IMR-90 (cell line): ENCODE measurements at regions not wholly inside any gene's neighbourhood (a gene's known extent, or its start where the extent isn't known, plus 50 kb on each side); places are given as distances from the start of the nearest gene placed in this dataset.

ENCODE experiments used
- ATAC-seq: fragments of 200-7000 bp; cut with Tn5 transposase; 2 replicates; pipeline ENCODE4 v1.9.1; 2020; ENCODE audit warnings: low read depth, mild to moderate bottlenecking, moderate library complexity
- BruUV-seq: library from RNA; stranded (reverse); fragments of 400-500 nt; replicated peaks from 2 replicates; lab custom pipeline; 2021; lab: Mats Ljungman, UMichigan
- CTCF ChIA-PET: fragments of 300-600 bp; formaldehyde crosslinking; extraction: SDS; loops from one replicate; lab custom pipeline; 2021; ENCODE audit warnings: antibody characterized with exemption; lab: Yijun Ruan, JAX
- POLR2A ChIA-PET: fragments of 300-600 bp; sonication (Branson Sonifier 250); formaldehyde crosslinking; loops from one replicate; lab custom pipeline; 2022; ENCODE audit warnings: antibody characterized with exemption; ENCODE audit not compliant: unreplicated experiment; lab: Charles Lee
- DNase-seq: peaks from one replicate; pipeline ENCODE4 v3.0.0; 2013
- H2AFZ ChIP-seq: replicated peaks from 2 replicates; pipeline ENCODE3; 2013; ENCODE audit warnings: low read length, mild to moderate bottlenecking; ENCODE audit not compliant: poor library complexity
- H2AK5ac ChIP-seq: 2 replicates; pipeline ENCODE4 v1.6.1; 2013; ENCODE audit warnings: low read depth, low read length, inconsistent platforms
- H2AK9ac ChIP-seq: replicated peaks from 2 replicates; pipeline ENCODE3; 2013; ENCODE audit warnings: mild to moderate bottlenecking, low read depth, low read length, moderate library complexity; ENCODE audit not compliant: poor library complexity
- H2BK120ac ChIP-seq: 2 replicates; pipeline ENCODE4 v1.6.1; 2013; ENCODE audit warnings: low read depth, low read length, inconsistent platforms
- H2BK15ac ChIP-seq: 3 replicates; pipeline ENCODE4 v1.6.1; 2013; ENCODE audit warnings: low read depth, low read length, inconsistent platforms
- H2BK20ac ChIP-seq: 2 replicates; pipeline ENCODE4 v1.6.1; 2013; ENCODE audit warnings: low read depth, mild to moderate bottlenecking, inconsistent platforms, low read length, moderate library complexity
- H2BK5ac ChIP-seq: 2 replicates; pipeline ENCODE4 v1.6.1; 2013; ENCODE audit warnings: mild to moderate bottlenecking, low read depth, low read length, inconsistent platforms; ENCODE audit not compliant: poor library complexity, severe bottlenecking
- H3K14ac ChIP-seq: replicated peaks from 2 replicates; pipeline ENCODE4 v1.6.1; 2013; ENCODE audit warnings: low read depth, low read length, inconsistent platforms
- H3K18ac ChIP-seq: 2 replicates; pipeline ENCODE4 v1.6.1; 2013; ENCODE audit warnings: low read depth, low read length, control low read depth
- H3K23ac ChIP-seq: 2 replicates; pipeline ENCODE4 v1.6.1; 2013; ENCODE audit warnings: low read depth, low read length, inconsistent platforms
- H3K27ac ChIP-seq: 2 replicates; pipeline ENCODE4 v1.5.1; 2013; ENCODE audit warnings: mild to moderate bottlenecking, control low read depth, low read length; ENCODE audit not compliant: insufficient read depth
- H3K27me3 ChIP-seq: 2 replicates; pipeline ENCODE4 v1.6.1; 2013; ENCODE audit warnings: low read length; ENCODE audit not compliant: control insufficient read depth, insufficient read depth
- H3K36me3 ChIP-seq: 2 replicates; pipeline ENCODE4 v1.6.1; 2013; ENCODE audit warnings: low read length, mixed read lengths; ENCODE audit not compliant: control insufficient read depth, insufficient read depth
- H3K4ac ChIP-seq: 2 replicates; pipeline ENCODE4 v1.6.1; 2013; ENCODE audit warnings: low read depth, low read length, inconsistent platforms
- H3K4me1 ChIP-seq: 2 replicates; pipeline ENCODE4 v1.6.1; 2013; ENCODE audit warnings: low read length, mixed read lengths; ENCODE audit not compliant: control insufficient read depth, insufficient read depth
- H3K4me2 ChIP-seq: 2 replicates; pipeline ENCODE4 v1.6.1; 2013; ENCODE audit warnings: low read depth, mild to moderate bottlenecking, control low read depth, low read length, moderate library complexity
- H3K4me3 ChIP-seq: 2 replicates; pipeline ENCODE4 v1.5.1; 2013; ENCODE audit warnings: low read depth, mild to moderate bottlenecking, control low read depth, low read length, moderate library complexity; ENCODE audit not compliant: insufficient read depth
- H3K56ac ChIP-seq: 2 replicates; pipeline ENCODE4 v1.6.1; 2013; ENCODE audit warnings: low read length, inconsistent platforms; ENCODE audit not compliant: insufficient read depth; ENCODE audit errors: extremely low read depth
- H3K79me1 ChIP-seq, 2 experiments: 2 replicates each; pipeline ENCODE4 v1.6.1; 2013; ENCODE audit warnings: low read length in 2 of 2, inconsistent platforms in 1 of 2, low read depth in 1 of 2
- H3K9ac ChIP-seq: 2 replicates; pipeline ENCODE4 v1.6.1; 2013; ENCODE audit warnings: low read depth, low read length, control low read depth
- H3K9me1 ChIP-seq: 2 replicates; pipeline ENCODE4 v1.6.1; 2013; ENCODE audit warnings: low read length, inconsistent platforms; ENCODE audit not compliant: insufficient read depth
- H3K9me3 ChIP-seq: 2 replicates; pipeline ENCODE4 v1.6.1; 2013; ENCODE audit warnings: low read length; ENCODE audit not compliant: control insufficient read depth, insufficient read depth
- H4K20me1 ChIP-seq: 2 replicates; pipeline ENCODE4 v1.6.1; 2013; ENCODE audit warnings: low read length, inconsistent platforms; ENCODE audit not compliant: insufficient read depth
- H4K5ac ChIP-seq: 2 replicates; pipeline ENCODE4 v1.6.1; 2013; ENCODE audit warnings: mild to moderate bottlenecking, low read depth, low read length, control low read depth
- H4K8ac ChIP-seq, 2 experiments: 2 replicates each; pipeline ENCODE4 v1.6.1; 2013; ENCODE audit warnings: low read depth in 2 of 2, low read length in 2 of 2, control low read depth in 1 of 2, inconsistent platforms in 1 of 2
- H4K91ac ChIP-seq: 2 replicates; pipeline ENCODE4 v1.6.1; 2013; ENCODE audit warnings: low read depth, low read length, inconsistent platforms; ENCODE audit not compliant: insufficient read depth
- BHLHE40 ChIP-seq: fragments of 150-350 bp; IDR thresholded peaks from 2 replicates; pipeline ENCODE4 v1.6.1; 2016; ENCODE audit warnings: mild to moderate bottlenecking, low read depth, low read length
- CEBPB ChIP-seq: IDR thresholded peaks from 2 replicates; pipeline ENCODE4 v1.6.1; 2012; ENCODE audit warnings: low read depth, low read length, improper control_type of control experiment
- CHD1 ChIP-seq: IDR thresholded peaks from 2 replicates; pipeline ENCODE4 v1.6.1; 2012; ENCODE audit warnings: low read depth, low read length, improper control_type of control experiment
- FOS ChIP-seq: fragments of 150-350 bp; IDR thresholded peaks from 2 replicates; pipeline ENCODE4 v1.6.1; 2016; ENCODE audit warnings: low read depth, low read length
- MAFK ChIP-seq: IDR thresholded peaks from 2 replicates; pipeline ENCODE4 v1.6.1; 2012; ENCODE audit warnings: low read depth, low read length, improper control_type of control experiment
- MAZ ChIP-seq: IDR thresholded peaks from 2 replicates; pipeline ENCODE4 v1.6.1; 2012; ENCODE audit warnings: low read depth, mild to moderate bottlenecking, low read length, improper control_type of control experiment, moderate library complexity, borderline replicate concordance
- MXI1 ChIP-seq: IDR thresholded peaks from 2 replicates; pipeline ENCODE4 v1.6.1; 2012; ENCODE audit warnings: low read depth, mild to moderate bottlenecking, low read length, moderate library complexity, borderline replicate concordance
- NFE2L2 ChIP-seq: fragments of 150-350 bp; IDR thresholded peaks from 2 replicates; pipeline ENCODE4 v1.6.1; 2016; ENCODE audit warnings: low read depth, mild to moderate bottlenecking, low read length
- POLR2A ChIP-seq: IDR thresholded peaks from 2 replicates; pipeline ENCODE4 v1.6.1; 2012; ENCODE audit warnings: mild to moderate bottlenecking, low read depth, low read length
- RAD21 ChIP-seq: IDR thresholded peaks from 2 replicates; pipeline ENCODE4 v1.6.1; 2012; ENCODE audit warnings: low read length, improper control_type of control experiment
- RCOR1 ChIP-seq: IDR thresholded peaks from 2 replicates; pipeline ENCODE4 v1.6.1; 2012; ENCODE audit warnings: mild to moderate bottlenecking, low read length, improper control_type of control experiment; ENCODE audit not compliant: insufficient replicate concordance
- RFX5 ChIP-seq: IDR thresholded peaks from 2 replicates; pipeline ENCODE4 v1.8.0; 2012; ENCODE audit warnings: low read depth, mild to moderate bottlenecking, low read length, moderate library complexity
- WGBS, 2 experiments: methylation state at CpG; one replicate each; pipeline versions ENCODE4 v1.1.5 to v1.1.7; 2013; ENCODE audit warnings: missing lambda C conversion rate in 2 of 2; ENCODE audit not compliant: insufficient read length in 1 of 2; ENCODE audit errors: extremely low coverage in 2 of 2; 5-methylcytosine and 5-hydroxymethylcytosine counted together
- dilution Hi-C: fragments of 300-500 bp; cut with HindIII; formaldehyde crosslinking; loops from one replicate; pipeline ENCODE4 v1.14.3; 2018; ENCODE audit warnings: low sequenced_read_pairs; ENCODE audit not compliant: unreplicated experiment
- in situ Hi-C: fragments of 300-500 bp; cut with MboI; formaldehyde crosslinking; loops from 3 replicates; pipeline ENCODE4 v1.14.3; 2019; ENCODE audit warnings: low sequenced_read_pairs, inconsistent platforms, mixed read lengths
- intact Hi-C: fragments of 100-400 bp; cut with micrococcal nuclease; formaldehyde crosslinking; loops from 2 replicates; pipeline ENCODE4 v1.10.0; 2022
- TF ChIP-seq, protein P1 (sequence below): fragments of 150-350 bp; IDR thresholded peaks from 2 replicates; pipeline ENCODE4 v1.6.1; 2017; ENCODE audit warnings: mild to moderate bottlenecking, antibody characterized with exemption, low read length, low read depth

DNA sequence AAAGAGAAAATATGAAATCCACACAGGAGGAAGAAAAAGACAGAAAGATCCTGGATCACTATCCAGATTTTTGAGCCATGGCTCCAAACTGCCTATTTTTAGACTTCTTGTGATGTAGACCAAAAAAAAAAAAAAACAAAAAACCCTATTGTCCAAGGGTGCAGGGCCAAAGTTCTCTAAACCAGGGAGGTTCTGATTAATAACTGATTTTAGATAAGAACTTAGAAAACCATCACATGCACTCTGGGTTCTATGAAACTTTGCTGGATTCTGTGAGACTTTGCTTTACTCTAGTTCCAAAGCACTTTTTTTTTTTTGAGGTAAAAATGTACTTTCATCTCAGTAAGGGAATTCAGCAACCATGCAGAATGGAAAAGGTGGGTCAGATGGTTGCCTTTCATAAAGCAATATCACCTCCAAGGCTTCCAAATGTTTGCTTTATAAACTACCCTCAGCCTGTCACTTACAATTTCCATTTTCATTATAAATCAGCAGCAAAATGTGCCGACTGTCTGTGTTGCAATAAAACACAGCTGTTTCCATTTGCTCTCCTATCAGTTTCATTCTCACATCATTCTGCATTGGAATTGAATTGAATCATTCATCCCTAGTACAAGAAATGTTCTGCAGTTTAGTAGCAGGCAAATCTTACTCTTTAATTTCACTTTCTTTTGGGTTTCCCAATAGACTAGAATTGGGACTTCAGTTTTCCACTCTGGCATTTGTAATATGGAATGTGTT lies 1584.3 kb upstream of the RAG2 start:
- no peak overlapping the region for H3K4me2 ChIP-seq
- H3K79me1 ChIP-seq = no peaks in the 10 kb centered on the region
- 0% methylated on average over 1 of the region's 1 CpG; no CpG with 5 or more reads in 1 of the 2 experiments for WGBS, 2 experiments
- no peak overlapping the region for H3K4ac ChIP-seq
- no peaks in the 10 kb centered on the region for H4K20me1 ChIP-seq
- no peak overlapping the region for H2AK9ac ChIP-seq
- no peak overlapping the region for H3K18ac ChIP-seq
- H2BK120ac ChIP-seq = no peak overlapping the region
- no peak overlapping the region for H2AFZ ChIP-seq
- TF ChIP-seq MAZ (no peak), MXI1 (no peak), BHLHE40 (no peak), RFX5 (no peak), MAFK (no peak), CHD1 (no peak), NFE2L2 (no peak), CEBPB (no peak), FOS (no peak), RAD21 (no peak), RCOR1 (no peak), POLR2A (no peak)
- TF ChIP-seq, protein P1, sequence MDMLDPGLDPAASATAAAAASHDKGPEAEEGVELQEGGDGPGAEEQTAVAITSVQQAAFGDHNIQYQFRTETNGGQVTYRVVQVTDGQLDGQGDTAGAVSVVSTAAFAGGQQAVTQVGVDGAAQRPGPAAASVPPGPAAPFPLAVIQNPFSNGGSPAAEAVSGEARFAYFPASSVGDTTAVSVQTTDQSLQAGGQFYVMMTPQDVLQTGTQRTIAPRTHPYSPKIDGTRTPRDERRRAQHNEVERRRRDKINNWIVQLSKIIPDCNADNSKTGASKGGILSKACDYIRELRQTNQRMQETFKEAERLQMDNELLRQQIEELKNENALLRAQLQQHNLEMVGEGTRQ = no peak
- H4K91ac ChIP-seq = no peak overlapping the region
- H2AK5ac ChIP-seq = no peak overlapping the region
- in situ Hi-C loops = no loop called here
- H4K5ac ChIP-seq = no peak overlapping the region
- intact Hi-C loops = no loop called here
- H3K27me3 ChIP-seq = no peaks in the 10 kb centered on the region
- no peak overlapping the region for H3K9ac ChIP-seq
- no peak for ATAC-seq
- H3K14ac ChIP-seq = no peak overlapping the region
- no peaks in the 10 kb centered on the region for H3K36me3 ChIP-seq
- no peak overlapping the region for H3K56ac ChIP-seq
- no peak overlapping the region for H4K8ac ChIP-seq
- H3K23ac ChIP-seq = no peak overlapping the region
- no peak overlapping the region for H3K4me3 ChIP-seq
- H2BK20ac ChIP-seq = no peak overlapping the region
- dilution Hi-C loops = no loop called here
- H2BK15ac ChIP-seq = no peak overlapping the region
- H3K27ac ChIP-seq = no peak overlapping the region
- peaks cover 3% of the 10 kb centered on the region; the same call in 1 of the 2 replicates for H3K9me3 ChIP-seq
- H3K4me1 ChIP-seq = no peaks in the 10 kb centered on the region
- BruUV-seq = no TSS peak
- CTCF ChIA-PET = no interaction called here
- H2BK5ac ChIP-seq = no peak overlapping the region
- no peaks in the 10 kb centered on the region for H3K9me1 ChIP-seq
- DNase-seq = no peak
- POLR2A ChIA-PET = no interaction called here
